PFSK-1 (cell line): ENCODE measurements at regions not wholly inside any gene's neighbourhood (a gene's known extent, or its start where the extent isn't known, plus 50 kb on each side); places are given as distances from the start of the nearest gene placed in this dataset.

Experiments used
- FOXP2 ChIP-seq: optimal IDR thresholded peaks from 2 replicates; pipeline ENCODE3; 2011; ENCODE audit warnings: borderline replicate concordance, control low read depth, inconsistent platforms; ENCODE audit not compliant: insufficient read depth; ENCODE audit errors: extremely low read length, extremely low read depth
- POLR2AphosphoS5 ChIP-seq: IDR thresholded peaks from 2 replicates; pipeline ENCODE4 v1.6.1; 2012; ENCODE audit warnings: low read depth, mild to moderate bottlenecking, control low read depth, low read length, moderate library complexity
- REST ChIP-seq, 2 experiments: IDR thresholded peaks; 2 replicates each; pipeline versions ENCODE4 v1.6.1 to v1.8.0; 2011 to 2012; ENCODE audit warnings: low read depth in 2 of 2, low read length in 2 of 2, control low read depth in 1 of 2, inconsistent platforms in 1 of 2, mild to moderate bottlenecking in 1 of 2, moderate library complexity in 1 of 2; ENCODE audit not compliant: insufficient read depth in 1 of 2
- SIN3A ChIP-seq: IDR thresholded peaks from 2 replicates; pipeline ENCODE4 v1.6.1; 2012; ENCODE audit warnings: mild to moderate bottlenecking, low read length, moderate library complexity, borderline replicate concordance; ENCODE audit not compliant: insufficient read depth
- TAF1 ChIP-seq: IDR thresholded peaks from 2 replicates; pipeline ENCODE4 v1.6.1; 2012; ENCODE audit warnings: low read length, control low read depth, borderline replicate concordance; ENCODE audit not compliant: insufficient read depth

DNA sequence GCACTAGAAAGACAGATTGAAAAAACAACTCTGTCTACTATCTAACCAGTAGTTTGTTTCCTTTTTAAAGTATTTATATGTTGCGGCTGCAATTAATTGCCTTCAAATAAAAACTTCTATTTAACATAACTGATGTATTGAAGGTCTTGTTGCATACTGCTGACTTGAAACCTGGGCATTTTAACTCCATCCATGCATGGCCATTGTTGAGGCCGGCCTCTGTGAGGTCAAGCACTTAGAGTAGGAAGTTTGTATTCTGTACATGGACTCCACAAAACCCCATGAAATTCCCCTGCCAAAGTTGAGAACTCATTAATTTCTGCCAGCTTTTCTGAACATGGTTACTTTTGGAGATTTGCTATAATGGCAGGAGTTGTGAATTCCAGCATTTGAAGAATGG lies 150.6 kb downstream of the GAS1 start:
- no peak for TF ChIP-seq SIN3A
- TF ChIP-seq POLR2AphosphoS5 = no peak
- TF ChIP-seq REST (IDR thresholded peaks at IDR 0.05; ENCODE audit: insufficient read depth in 1 of 2, low read depth in 2 of 2, low read length in 2 of 2) = no peak

DNA sequence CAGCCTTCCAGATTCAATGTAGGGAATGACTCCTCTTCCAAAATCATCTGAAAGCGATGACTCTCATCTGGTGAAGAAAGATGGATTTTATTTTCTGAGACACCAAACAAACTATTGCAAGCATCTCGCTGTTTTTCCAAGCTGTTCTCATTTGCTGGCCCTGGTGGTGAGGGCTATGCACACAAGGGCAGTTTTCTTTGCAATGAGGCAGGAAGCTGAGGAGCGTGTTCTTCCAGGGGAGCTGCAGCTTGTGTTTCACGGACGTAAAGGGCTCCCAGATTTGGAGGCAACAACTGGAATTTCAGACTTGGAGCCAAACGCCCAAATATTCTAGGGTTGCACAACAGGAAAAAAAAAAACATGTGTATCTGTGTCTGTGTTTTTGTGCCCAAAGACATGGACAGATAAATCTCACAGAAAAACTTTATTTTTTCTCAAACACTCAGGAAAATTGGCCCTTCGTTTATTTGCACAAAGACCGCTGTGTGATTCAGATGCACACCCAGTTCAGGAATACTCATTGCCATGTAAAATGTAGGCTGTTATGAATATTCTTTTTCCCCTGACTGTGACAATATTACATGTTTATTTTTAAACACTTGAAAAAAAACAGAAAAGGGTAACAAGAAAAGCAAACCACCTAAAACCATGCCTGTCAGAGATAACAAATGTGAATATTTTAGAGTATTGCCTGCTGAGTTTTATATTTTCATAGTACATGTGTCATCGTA lies 151.3 kb downstream of the GAS1 start:
- TF ChIP-seq TAF1 (no peak), SIN3A (no peak), POLR2AphosphoS5 (no peak), REST (IDR thresholded peaks at IDR 0.05; ENCODE audit: insufficient read depth in 1 of 2, low read depth in 2 of 2, low read length in 2 of 2) (no peak), FOXP2 (no peak)

- TF ChIP-seq POLR2AphosphoS5 (no peak), FOXP2 (no peak), REST (IDR thresholded peaks at IDR 0.05; ENCODE audit: insufficient read depth in 1 of 2, low read depth in 2 of 2, low read length in 2 of 2) (no peak), TAF1 (no peak), SIN3A (no peak)
These were observed 152.3 kb downstream of the GAS1 start for GRCh38 chr9:86795047-86795442.

DNA sequence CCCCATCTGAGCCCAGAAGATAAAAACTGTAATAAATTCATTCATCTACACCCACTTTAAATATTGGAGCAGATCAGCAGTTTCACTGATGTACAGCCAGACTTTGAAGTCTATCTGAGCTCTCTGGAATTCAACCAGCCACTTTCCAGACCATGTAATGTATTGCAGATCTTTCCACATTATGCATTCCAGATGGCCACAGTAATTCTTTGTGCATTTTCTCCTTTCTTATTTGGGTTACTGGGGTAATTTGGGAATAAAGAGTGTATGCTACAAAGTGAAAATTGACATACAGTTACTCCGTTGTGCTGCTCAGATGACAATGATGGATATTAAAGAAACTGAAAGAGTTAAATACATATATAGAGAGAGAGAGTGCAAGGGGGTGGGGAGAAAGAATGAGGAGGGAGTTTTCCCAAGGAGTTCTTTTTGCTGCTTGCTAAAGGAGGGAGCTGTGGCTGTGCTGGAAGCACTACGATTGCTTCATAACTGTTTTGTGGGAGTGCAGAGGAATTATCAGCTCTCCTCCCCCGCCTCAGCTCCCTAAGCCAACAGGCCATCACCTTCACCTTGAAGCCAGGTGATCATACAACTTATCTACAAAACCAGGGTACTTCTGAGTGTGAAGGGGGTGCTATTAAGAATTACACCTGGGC lies 152.8 kb downstream of the GAS1 start:
- TF ChIP-seq FOXP2 (no peak), REST (IDR thresholded peaks at IDR 0.05; ENCODE audit: insufficient read depth in 1 of 2, low read depth in 2 of 2, low read length in 2 of 2) (no peak), TAF1 (no peak), POLR2AphosphoS5 (no peak), SIN3A (no peak)

DNA sequence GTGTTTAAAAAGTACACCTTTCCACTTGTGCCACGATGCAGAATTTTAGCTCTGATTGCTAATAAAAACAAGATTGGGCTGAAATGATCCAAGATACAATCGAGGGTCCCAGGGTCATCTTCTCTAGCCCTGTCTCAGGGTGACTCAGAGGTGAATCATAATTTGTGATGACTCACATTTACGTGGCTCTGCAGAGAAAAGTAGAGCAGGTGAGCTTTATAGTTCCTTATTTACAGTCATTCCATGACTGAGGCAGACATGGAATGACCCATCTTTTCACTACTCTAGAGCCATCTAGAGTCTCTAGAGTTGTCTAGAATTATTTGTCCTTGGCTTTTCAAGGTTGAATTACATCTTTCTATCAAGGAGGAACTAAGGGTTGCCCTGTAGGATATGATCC lies 155.2 kb downstream of the GAS1 start:
- TF ChIP-seq TAF1 (no peak), REST (IDR thresholded peaks at IDR 0.05; ENCODE audit: insufficient read depth in 1 of 2, low read depth in 2 of 2, low read length in 2 of 2) (no peak)
